ENCODE measurements at regions not wholly inside any gene's neighbourhood (a gene's known extent, or its start where the extent isn't known, plus 50 kb on each side); places are given as distances from the start of the nearest gene placed in this dataset.

DNA sequence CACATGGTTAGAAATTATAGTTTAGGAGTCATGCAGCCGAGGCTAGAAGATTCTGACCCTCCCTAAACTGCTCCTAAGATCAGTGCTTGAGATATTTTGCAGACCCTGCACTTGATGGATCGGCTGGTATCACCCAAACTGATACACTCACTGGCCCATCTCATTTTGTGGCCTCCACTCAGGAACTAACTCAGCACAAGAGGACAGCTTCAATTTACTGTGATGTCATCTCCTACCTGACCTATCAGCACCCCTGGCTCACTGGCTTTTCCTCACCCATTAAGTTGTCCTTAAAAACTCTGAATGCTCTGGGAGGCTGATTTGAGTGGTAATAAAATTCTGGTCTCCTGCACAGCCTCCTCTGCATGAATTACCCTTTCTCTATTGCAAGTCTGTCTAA, 450.9 kb downstream of the PCDH10 start:
- Histone ChIP-seq H3K4me3 (ENCODE audit: insufficient read depth, low read depth, low read length) (no peak overlapping the region), H3K4me2 (ENCODE audit: low read depth, low read length) (no peak overlapping the region), H2AK9ac (replicated peaks; ENCODE audit: low read depth, low read length, poor library complexity) (no peak overlapping the region), H4K91ac (ENCODE audit: insufficient read depth, low read depth, low read length) (no peak overlapping the region), H3K36me3 (ENCODE audit: control insufficient read depth, insufficient read depth, low read length) (no peaks in the 10 kb centered on the region), H3K4me1 (ENCODE audit: control insufficient read depth, insufficient read depth, low read length) (no peaks in the 10 kb centered on the region), H3K9me1 (ENCODE audit: insufficient read depth, low read length) (no peaks in the 10 kb centered on the region), H2BK120ac (ENCODE audit: low read depth, low read length) (no peak overlapping the region), H3K9me3 (ENCODE audit: control insufficient read depth, insufficient read depth, low read length) (no peaks in the 10 kb centered on the region; the same call in 1 of the 2 replicates), H2BK15ac (ENCODE audit: low read depth, low read length) (no peak overlapping the region), H4K20me1 (ENCODE audit: insufficient read depth, low read length) (no peaks in the 10 kb centered on the region), H4K5ac (ENCODE audit: low read depth, low read length) (no peak overlapping the region), H3K4ac (ENCODE audit: low read depth, low read length) (no peak overlapping the region), H4K8ac (ENCODE audit: low read depth in 2 of 2, low read length in 2 of 2) (no peak overlapping the region), H2BK5ac (ENCODE audit: low read depth, low read length, poor library complexity, severe bottlenecking) (no peak overlapping the region), H2AFZ (replicated peaks; ENCODE audit: low read length, poor library complexity) (no peak overlapping the region), H3K27ac (ENCODE audit: insufficient read depth, low read length) (no peak overlapping the region), H2AK5ac (ENCODE audit: low read depth, low read length) (no peak overlapping the region), H3K9ac (ENCODE audit: low read depth, low read length) (no peak overlapping the region), H3K56ac (ENCODE audit: extremely low read depth, insufficient read depth, low read length) (no peak overlapping the region), H2BK20ac (ENCODE audit: low read depth, low read length) (no peak overlapping the region), H3K27me3 (ENCODE audit: control insufficient read depth, insufficient read depth, low read length) (no peaks in the 10 kb centered on the region), H3K23ac (ENCODE audit: low read depth, low read length) (no peak overlapping the region), H3K18ac (ENCODE audit: low read depth, low read length) (no peak overlapping the region), H3K14ac (replicated peaks; ENCODE audit: low read depth, low read length) (no peak overlapping the region), H3K79me1 (ENCODE audit: low read depth in 1 of 2, low read length in 2 of 2) (no peaks in the 10 kb centered on the region)
- DNase-seq (no peak), ATAC-seq (ENCODE audit: low read depth) (no peak)
- BruUV-seq (replicated peaks), result no TSS peak
- in situ Hi-C loops (cut with MboI; ENCODE audit: low sequenced_read_pairs) (no loop called here), intact Hi-C loops (cut with micrococcal nuclease) (no loop called here), dilution Hi-C loops (cut with HindIII; ENCODE audit: low sequenced_read_pairs, unreplicated experiment) (no loop called here)
- ChIA-PET CTCF (no interaction called here), POLR2A (ENCODE audit: unreplicated experiment) (no interaction called here)
- no peak for TF ChIP-seq BHLHE40 (IDR thresholded peaks at IDR 0.05; ENCODE audit: low read depth, low read length)
- no peak for TF ChIP-seq MAFK (IDR thresholded peaks at IDR 0.05; ENCODE audit: low read depth, low read length)
- no peak for TF ChIP-seq NFE2L2 (IDR thresholded peaks at IDR 0.05; ENCODE audit: low read depth, low read length)
- no peak for TF ChIP-seq RCOR1 (IDR thresholded peaks at IDR 0.05; ENCODE audit: insufficient replicate concordance, low read length)
- no peak for TF ChIP-seq CEBPB (IDR thresholded peaks at IDR 0.05; ENCODE audit: low read depth, low read length)
- TF ChIP-seq, protein P1, sequence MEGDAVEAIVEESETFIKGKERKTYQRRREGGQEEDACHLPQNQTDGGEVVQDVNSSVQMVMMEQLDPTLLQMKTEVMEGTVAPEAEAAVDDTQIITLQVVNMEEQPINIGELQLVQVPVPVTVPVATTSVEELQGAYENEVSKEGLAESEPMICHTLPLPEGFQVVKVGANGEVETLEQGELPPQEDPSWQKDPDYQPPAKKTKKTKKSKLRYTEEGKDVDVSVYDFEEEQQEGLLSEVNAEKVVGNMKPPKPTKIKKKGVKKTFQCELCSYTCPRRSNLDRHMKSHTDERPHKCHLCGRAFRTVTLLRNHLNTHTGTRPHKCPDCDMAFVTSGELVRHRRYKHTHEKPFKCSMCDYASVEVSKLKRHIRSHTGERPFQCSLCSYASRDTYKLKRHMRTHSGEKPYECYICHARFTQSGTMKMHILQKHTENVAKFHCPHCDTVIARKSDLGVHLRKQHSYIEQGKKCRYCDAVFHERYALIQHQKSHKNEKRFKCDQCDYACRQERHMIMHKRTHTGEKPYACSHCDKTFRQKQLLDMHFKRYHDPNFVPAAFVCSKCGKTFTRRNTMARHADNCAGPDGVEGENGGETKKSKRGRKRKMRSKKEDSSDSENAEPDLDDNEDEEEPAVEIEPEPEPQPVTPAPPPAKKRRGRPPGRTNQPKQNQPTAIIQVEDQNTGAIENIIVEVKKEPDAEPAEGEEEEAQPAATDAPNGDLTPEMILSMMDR (conservative IDR thresholded peaks at IDR 0.05; ENCODE audit: low read depth, low read length), result no peak
- no peak for TF ChIP-seq SMC3 (IDR thresholded peaks at IDR 0.05; ENCODE audit: low read depth, low read length)
- TF ChIP-seq CHD1 (IDR thresholded peaks at IDR 0.05; ENCODE audit: low read depth, low read length), result no peak
- no peak for TF ChIP-seq MAZ (IDR thresholded peaks at IDR 0.05; ENCODE audit: borderline replicate concordance, low read depth, low read length)
- no peak for TF ChIP-seq POLR2A (IDR thresholded peaks at IDR 0.05; ENCODE audit: low read depth, low read length)
- TF ChIP-seq, protein P2, sequence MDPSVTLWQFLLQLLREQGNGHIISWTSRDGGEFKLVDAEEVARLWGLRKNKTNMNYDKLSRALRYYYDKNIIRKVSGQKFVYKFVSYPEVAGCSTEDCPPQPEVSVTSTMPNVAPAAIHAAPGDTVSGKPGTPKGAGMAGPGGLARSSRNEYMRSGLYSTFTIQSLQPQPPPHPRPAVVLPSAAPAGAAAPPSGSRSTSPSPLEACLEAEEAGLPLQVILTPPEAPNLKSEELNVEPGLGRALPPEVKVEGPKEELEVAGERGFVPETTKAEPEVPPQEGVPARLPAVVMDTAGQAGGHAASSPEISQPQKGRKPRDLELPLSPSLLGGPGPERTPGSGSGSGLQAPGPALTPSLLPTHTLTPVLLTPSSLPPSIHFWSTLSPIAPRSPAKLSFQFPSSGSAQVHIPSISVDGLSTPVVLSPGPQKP (IDR thresholded peaks at IDR 0.05; ENCODE audit: borderline replicate concordance, low read depth, low read length), result no peak
- WGBS, 2 experiments (ENCODE audit: extremely low coverage in 2 of 2, insufficient read length in 1 of 2), result 83% methylated on average over 1 of the region's 2 CpGs; no CpG with 5 or more reads in 1 of the 2 experiments

All from IMR-90 (cell line).